ENCODE measurements at regions not wholly inside any gene's neighbourhood (a gene's known extent, or its start where the extent isn't known, plus 50 kb on each side); places are given as distances from the start of the nearest gene placed in this dataset.
"Not testable (repeated sequence)": the region's sequence is repeated elsewhere in the genome, so short reads cannot be mapped to it uniquely, and the experiment has no call there.

DNA sequence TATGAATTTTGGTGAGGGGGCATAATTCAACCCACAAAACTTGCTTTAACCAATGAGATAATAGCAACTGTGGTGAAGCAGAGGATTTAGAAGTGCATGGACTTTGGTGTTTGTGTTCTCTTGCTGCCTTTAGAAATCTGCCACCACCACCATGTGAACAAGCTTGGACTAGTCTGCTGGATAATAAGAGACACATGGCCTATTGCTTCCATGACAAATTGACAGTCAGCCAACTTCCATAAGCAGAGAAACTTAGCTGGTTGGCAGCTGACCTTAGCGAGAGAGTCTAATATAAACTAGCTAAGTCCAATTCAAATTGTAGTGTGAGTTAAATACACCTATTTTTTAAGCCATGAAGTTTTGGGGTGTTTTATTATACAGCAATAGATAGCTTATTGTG is 482.1 kb upstream of the ANO5 start:
- intact Hi-C loops (cut with DNase I), result no loop called here
- TF ChIP-seq POLR2AphosphoS5 (IDR thresholded peaks at IDR 0.05) (no peak), EP300 (IDR thresholded peaks at IDR 0.05) (no peak), POLR2A (IDR thresholded peaks at IDR 0.05) (no peak)
- TF ChIP-seq, protein P1, sequence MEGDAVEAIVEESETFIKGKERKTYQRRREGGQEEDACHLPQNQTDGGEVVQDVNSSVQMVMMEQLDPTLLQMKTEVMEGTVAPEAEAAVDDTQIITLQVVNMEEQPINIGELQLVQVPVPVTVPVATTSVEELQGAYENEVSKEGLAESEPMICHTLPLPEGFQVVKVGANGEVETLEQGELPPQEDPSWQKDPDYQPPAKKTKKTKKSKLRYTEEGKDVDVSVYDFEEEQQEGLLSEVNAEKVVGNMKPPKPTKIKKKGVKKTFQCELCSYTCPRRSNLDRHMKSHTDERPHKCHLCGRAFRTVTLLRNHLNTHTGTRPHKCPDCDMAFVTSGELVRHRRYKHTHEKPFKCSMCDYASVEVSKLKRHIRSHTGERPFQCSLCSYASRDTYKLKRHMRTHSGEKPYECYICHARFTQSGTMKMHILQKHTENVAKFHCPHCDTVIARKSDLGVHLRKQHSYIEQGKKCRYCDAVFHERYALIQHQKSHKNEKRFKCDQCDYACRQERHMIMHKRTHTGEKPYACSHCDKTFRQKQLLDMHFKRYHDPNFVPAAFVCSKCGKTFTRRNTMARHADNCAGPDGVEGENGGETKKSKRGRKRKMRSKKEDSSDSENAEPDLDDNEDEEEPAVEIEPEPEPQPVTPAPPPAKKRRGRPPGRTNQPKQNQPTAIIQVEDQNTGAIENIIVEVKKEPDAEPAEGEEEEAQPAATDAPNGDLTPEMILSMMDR (IDR thresholded peaks at IDR 0.05), result no peak
- Histone ChIP-seq H3K36me3 (no peaks in the 10 kb centered on the region), H3K27me3 (no peaks in the 10 kb centered on the region), H3K4me3 (no peak overlapping the region), H3K9me3 (no peaks in the 10 kb centered on the region), H3K27ac (no peak overlapping the region), H3K4me1 (peaks cover 0 to 5% (median 0%) of the 10 kb centered on the region in 4 donors)
- no peak for DNase-seq
- WGBS, 2 donors, result 81 to 82% methylated on average over 1 of the region's 1 CpG

DNA sequence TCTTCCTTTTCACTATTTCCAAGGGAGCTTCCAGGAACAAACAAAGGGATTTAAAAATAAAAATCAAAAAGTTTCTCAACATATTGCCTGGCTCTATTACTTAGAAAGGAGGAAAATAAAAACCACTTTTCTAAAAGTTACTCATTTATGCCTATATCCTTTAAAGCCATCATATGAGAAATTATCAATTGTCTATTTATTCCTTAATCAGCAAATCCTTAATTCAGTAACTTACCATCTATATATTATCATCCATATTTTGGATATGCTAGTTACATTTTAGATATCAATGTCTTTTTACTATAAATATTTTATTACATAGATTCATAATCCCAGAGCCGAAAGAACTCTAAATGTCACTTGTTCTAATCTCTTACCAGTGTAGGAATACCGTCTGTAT is 481.5 kb upstream of the ANO5 start:
- no peak overlapping the region for H3K4me3 ChIP-seq
- no peak for DNase-seq
- intact Hi-C loops (cut with DNase I), result no loop called here
- 81 to 82% methylated on average over 2 of the region's 2 CpGs for WGBS, 2 donors
- no peaks in the 10 kb centered on the region for H3K36me3 ChIP-seq
- H3K4me1 ChIP-seq, result peaks cover 0 to 5% (median 0%) of the 10 kb centered on the region in 4 donors
- peaks cover 0 to 2% (median 0%) of the 10 kb centered on the region in 4 donors for H3K9me3 ChIP-seq
- H3K27me3 ChIP-seq, result no peaks in the 10 kb centered on the region
- H3K27ac ChIP-seq, result no peak overlapping the region
- TF ChIP-seq EP300 (IDR thresholded peaks at IDR 0.05), result no peak
- TF ChIP-seq, protein P1 (IDR thresholded peaks at IDR 0.05), result no peak
- no peak for TF ChIP-seq POLR2A (IDR thresholded peaks at IDR 0.05)

DNA sequence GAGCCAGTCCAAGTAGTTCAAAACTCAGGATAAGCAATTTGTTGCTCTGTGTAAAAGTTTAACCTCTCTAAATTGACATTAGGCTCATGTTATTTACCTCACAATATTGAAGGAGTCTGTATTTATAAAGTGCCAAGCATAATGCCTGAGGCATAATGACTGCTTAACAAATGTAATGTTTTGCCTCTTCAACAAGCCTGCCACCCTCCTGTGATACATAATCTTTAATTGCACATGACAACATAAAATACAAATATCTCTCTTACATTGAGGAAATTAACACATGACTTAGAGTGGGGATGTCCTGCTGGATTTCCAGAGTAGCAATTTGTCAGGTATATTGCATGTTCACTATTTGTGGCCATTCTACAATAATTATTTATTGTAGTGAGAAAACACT is 469.2 kb upstream of the ANO5 start:
- H3K27me3 ChIP-seq, result no peaks in the 10 kb centered on the region
- no peaks in the 10 kb centered on the region for H3K36me3 ChIP-seq
- no peak overlapping the region for H3K4me3 ChIP-seq
- no peaks in the 10 kb centered on the region for H3K9me3 ChIP-seq
- H3K27ac ChIP-seq, result no peak overlapping the region
- DNase-seq, result no peak
- intact Hi-C loops (cut with DNase I), result no loop called here
- no peaks in the 10 kb centered on the region for H3K4me1 ChIP-seq
- TF ChIP-seq POLR2A (IDR thresholded peaks at IDR 0.05) (no peak), POLR2AphosphoS5 (IDR thresholded peaks at IDR 0.05) (no peak), EP300 (IDR thresholded peaks at IDR 0.05) (no peak)
- TF ChIP-seq, protein P1 (IDR thresholded peaks at IDR 0.05), result no peak

DNA sequence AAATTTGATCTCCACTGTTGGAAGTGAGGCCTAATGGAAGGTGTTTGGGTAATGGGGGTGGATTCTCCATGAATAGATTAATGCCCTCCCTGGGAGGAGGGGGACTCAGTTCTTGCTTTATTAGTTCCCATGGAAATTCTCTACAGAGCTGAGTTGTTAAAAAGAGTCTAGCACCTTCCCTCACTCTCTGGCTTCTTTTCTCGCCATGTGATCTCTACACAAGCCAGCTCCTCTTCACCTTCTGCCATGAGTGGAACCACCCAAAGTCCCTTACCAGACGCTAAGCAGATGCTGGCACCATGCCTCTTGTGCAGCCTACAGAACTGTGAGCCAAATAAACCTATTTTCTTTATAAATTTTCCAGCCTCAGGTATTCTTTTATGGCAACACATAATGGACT is 465.8 kb upstream of the ANO5 start:
- H3K27ac ChIP-seq, result no peak overlapping the region
- H3K4me3 ChIP-seq, result no peak overlapping the region
- DNase-seq, result no peak
- H3K27me3 ChIP-seq, result no peaks in the 10 kb centered on the region
- H3K4me1 ChIP-seq, result no peaks in the 10 kb centered on the region
- no peaks in the 10 kb centered on the region for H3K9me3 ChIP-seq
- no peaks in the 10 kb centered on the region for H3K36me3 ChIP-seq
- intact Hi-C loops (cut with DNase I), result no loop called here
- TF ChIP-seq EP300 (IDR thresholded peaks at IDR 0.05), result no peak
- TF ChIP-seq POLR2A (IDR thresholded peaks at IDR 0.05), result no peak
- TF ChIP-seq POLR2AphosphoS5 (IDR thresholded peaks at IDR 0.05), result no peak
- WGBS, 2 donors, result 65 to 79% methylated on average over 2 of the region's 2 CpGs

DNA sequence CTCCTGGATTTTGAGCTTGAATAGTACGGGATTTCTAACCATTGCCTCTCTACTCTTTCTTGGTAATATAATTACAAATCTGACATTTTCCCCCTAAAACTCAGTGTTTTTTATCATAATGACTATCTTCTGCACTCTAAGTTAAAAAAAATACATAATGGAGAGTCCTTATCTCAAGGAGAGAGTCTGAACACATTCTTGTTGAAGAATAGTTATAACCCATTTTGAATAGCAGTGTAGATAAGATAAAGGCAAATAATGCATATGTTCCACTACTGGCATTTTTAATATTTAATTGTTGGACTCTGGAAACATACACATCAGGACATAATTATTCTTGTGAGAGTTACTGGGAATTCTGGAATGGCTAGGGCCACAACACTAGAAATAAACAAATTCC is 456.5 kb upstream of the ANO5 start:
- H3K27me3 ChIP-seq, result no peaks in the 10 kb centered on the region
- no peaks in the 10 kb centered on the region for H3K4me1 ChIP-seq
- no peak overlapping the region for H3K4me3 ChIP-seq
- TF ChIP-seq EP300 (IDR thresholded peaks at IDR 0.05), result no peak
- TF ChIP-seq, protein P1 (IDR thresholded peaks at IDR 0.05), result no peak
- no peak for TF ChIP-seq POLR2AphosphoS5 (IDR thresholded peaks at IDR 0.05)
- no peak for DNase-seq
- 72 to 87% methylated on average over 1 of the region's 1 CpG for WGBS, 2 donors
- peaks cover 0 to 7% (median 0%) of the 10 kb centered on the region in 4 donors for H3K9me3 ChIP-seq
- no peaks in the 10 kb centered on the region for H3K36me3 ChIP-seq
- intact Hi-C loops (cut with DNase I), result no loop called here
- H3K27ac ChIP-seq, result no peak overlapping the region

DNA sequence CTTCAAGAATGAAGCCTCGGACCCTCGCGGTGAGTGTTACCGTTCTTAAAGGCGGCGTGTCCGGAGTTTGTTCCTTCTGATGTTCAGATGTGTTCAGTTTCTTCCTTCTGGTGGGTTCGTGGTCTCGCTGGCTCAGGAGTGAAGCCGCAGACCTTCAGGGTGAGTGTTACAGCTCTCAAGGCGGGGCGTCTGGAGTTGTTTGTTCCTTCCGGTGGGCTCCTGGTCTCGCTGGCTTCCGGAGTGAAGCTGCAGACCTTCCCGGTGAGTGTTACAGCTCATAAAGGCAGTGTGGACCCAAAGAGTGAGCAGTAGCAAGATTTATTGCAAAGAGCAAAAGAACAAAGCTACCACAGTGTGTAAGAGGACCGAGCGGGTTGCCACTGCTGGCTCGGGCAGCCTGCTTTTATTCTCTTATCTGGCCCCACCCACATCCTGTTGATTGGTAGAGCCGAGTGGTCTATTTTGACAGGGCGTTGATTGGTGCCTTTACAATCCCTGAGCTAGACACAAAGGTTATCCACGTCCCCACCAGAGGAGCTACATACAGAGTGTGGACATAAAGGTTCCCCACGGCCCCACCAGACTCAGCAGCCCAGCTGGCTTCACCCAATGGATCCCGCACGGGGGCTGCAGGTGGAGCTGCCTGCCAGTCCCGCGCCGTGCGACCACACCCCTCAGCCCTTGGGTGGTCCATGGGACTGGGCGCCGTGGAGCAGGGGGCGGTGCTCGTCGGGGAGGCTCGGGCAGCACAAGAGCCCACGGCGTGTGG is 440.2 kb upstream of the ANO5 start:
- H3K9me3 ChIP-seq; H3K4me3 ChIP-seq; H3K27me3 ChIP-seq; H3K4me1 ChIP-seq; intact Hi-C loops (cut with DNase I); H3K36me3 ChIP-seq; H3K27ac ChIP-seq: not testable (repeated sequence)
- WGBS, 2 donors, result 88 to 91% methylated on average over 37 of the region's 37 CpGs
- DNase-seq, result peak; percentile 62

DNA sequence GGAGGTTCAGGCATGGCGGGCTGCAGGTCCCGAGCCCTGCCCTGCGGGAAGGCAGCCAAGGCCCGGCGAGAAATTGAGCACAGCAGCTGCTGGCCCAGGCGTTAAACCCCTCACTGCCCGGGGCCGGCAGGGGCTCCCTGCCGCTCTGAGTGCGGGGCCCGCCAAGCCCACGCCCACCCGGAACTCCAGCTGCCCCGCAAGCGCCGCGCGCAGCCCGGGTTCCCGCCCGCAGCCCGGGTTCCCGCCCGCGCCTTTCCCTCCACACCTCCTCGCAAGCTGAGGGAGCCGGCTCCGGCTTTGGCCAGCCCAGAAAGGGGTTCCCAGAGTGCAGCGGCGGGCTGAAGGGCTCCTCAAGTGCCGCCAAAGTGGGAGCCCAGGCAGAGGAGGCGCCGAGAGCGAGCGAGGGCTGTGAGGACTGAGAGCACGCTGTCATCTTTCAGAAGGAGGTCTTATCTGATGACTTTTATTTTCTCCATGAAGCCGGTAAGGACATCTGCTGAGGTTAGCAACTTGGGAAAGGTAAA is 439.6 kb upstream of the ANO5 start:
- H3K27ac ChIP-seq; DNase-seq; H3K4me3 ChIP-seq; H3K36me3 ChIP-seq; intact Hi-C loops (cut with DNase I); H3K27me3 ChIP-seq; H3K9me3 ChIP-seq; H3K4me1 ChIP-seq: not testable (repeated sequence)
- WGBS, 2 donors, result 82 to 86% methylated on average over 34 to 37 of the region's 37 CpGs

Measured in sigmoid colon (tissue), 6 donors.